Left ventricle myocardium inferior (tissue), 1 donor: ENCODE measurements at regions not wholly inside any gene's neighbourhood (a gene's known extent, or its start where the extent isn't known, plus 50 kb on each side); places are given as distances from the start of the nearest gene placed in this dataset.

Source experiments
- DNase-seq: peaks from one replicate; pipeline ENCODE4 v3.0.0-alpha.2; 2020
- H3K27ac ChIP-seq: fragments of 200-600 bp; replicated peaks from 2 replicates; pipeline ENCODE4 v1.8.0; 2021
- H3K27me3 ChIP-seq: fragments of 200-600 bp; 2 replicates; pipeline ENCODE4 v1.8.0; 2021; ENCODE audit warnings: low read depth
- H3K36me3 ChIP-seq: fragments of 200-600 bp; 2 replicates; pipeline ENCODE4 v1.8.0; 2021
- H3K4me1 ChIP-seq: fragments of 200-600 bp; 2 replicates; pipeline ENCODE4 v1.8.0; 2021
- H3K4me3 ChIP-seq: fragments of 200-600 bp; 2 replicates; pipeline ENCODE4 v1.8.0; 2021; ENCODE audit warnings: mild to moderate bottlenecking, moderate library complexity
- H3K9me3 ChIP-seq: fragments of 200-600 bp; replicated peaks from 2 replicates; pipeline ENCODE4 v1.8.0; 2021
- intact Hi-C: fragments of 100-400 bp; cut with micrococcal nuclease; formaldehyde crosslinking; loops from one replicate; pipeline ENCODE4 v1.11.0; 2022
- TF ChIP-seq, protein P1 (sequence below): fragments of 200-600 bp; IDR thresholded peaks from 2 replicates; pipeline ENCODE4 v1.8.0; 2021; ENCODE audit warnings: antibody characterized with exemption, mild to moderate bottlenecking, borderline replicate concordance
- donor health status: DM: no; HTN: yes; CAD: no; lungs with severe emphysema.

- H3K4me1 ChIP-seq = no peaks in the 10 kb centered on the region
- intact Hi-C loops = no loop called here
- no peaks in the 10 kb centered on the region for H3K36me3 ChIP-seq
- H3K27ac ChIP-seq = no peak overlapping the region
- no peak overlapping the region for H3K4me3 ChIP-seq
- TF ChIP-seq, protein P1, sequence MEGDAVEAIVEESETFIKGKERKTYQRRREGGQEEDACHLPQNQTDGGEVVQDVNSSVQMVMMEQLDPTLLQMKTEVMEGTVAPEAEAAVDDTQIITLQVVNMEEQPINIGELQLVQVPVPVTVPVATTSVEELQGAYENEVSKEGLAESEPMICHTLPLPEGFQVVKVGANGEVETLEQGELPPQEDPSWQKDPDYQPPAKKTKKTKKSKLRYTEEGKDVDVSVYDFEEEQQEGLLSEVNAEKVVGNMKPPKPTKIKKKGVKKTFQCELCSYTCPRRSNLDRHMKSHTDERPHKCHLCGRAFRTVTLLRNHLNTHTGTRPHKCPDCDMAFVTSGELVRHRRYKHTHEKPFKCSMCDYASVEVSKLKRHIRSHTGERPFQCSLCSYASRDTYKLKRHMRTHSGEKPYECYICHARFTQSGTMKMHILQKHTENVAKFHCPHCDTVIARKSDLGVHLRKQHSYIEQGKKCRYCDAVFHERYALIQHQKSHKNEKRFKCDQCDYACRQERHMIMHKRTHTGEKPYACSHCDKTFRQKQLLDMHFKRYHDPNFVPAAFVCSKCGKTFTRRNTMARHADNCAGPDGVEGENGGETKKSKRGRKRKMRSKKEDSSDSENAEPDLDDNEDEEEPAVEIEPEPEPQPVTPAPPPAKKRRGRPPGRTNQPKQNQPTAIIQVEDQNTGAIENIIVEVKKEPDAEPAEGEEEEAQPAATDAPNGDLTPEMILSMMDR = no peak
- no peaks in the 10 kb centered on the region for H3K27me3 ChIP-seq
- DNase-seq = no peak
- H3K9me3 ChIP-seq = peaks cover 30% of the 10 kb centered on the region
These were observed 101.6 kb upstream of the PLPP4 start for GRCh38 chr10:120355425-120355824.

GRCh38 chr10:120360571-120360970 is 96.5 kb upstream of the PLPP4 start:
- Histone ChIP-seq H3K36me3 (no peaks in the 10 kb centered on the region), H3K4me1 (no peaks in the 10 kb centered on the region), H3K4me3 (no peak overlapping the region), H3K27ac (no peak overlapping the region), H3K27me3 (peaks cover 10% of the 10 kb centered on the region), H3K9me3 (no peaks in the 10 kb centered on the region)
- TF ChIP-seq, protein P1 = no peak
- DNase-seq = no peak
- intact Hi-C loops = no loop called here

DNA sequence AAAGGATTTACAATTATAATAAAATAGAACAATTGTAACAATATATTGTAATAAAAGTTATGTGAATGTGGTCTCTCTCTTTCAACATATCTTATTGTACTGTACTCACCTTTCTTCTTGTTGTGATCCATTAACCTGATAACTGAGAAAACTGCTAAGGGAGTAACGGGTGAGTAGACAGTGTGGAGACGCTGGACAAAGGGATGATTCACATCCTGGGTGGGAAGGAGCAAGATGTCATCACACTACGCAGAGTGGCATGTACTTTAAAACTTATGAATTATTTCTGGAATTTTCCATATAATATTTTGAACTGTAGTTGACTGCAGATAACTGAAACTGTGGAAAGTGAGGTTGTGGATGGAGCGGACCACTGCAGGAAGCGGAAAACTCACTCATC is 91.2 kb upstream of the PLPP4 start:
- H3K27me3 ChIP-seq = peaks cover 20% of the 10 kb centered on the region
- intact Hi-C loops = no loop called here
- TF ChIP-seq, protein P1 = no peak
- H3K9me3 ChIP-seq = no peaks in the 10 kb centered on the region
- DNase-seq = no peak
- no peak overlapping the region for H3K4me3 ChIP-seq
- no peaks in the 10 kb centered on the region for H3K36me3 ChIP-seq
- no peak overlapping the region for H3K27ac ChIP-seq
- no peaks in the 10 kb centered on the region for H3K4me1 ChIP-seq

DNA sequence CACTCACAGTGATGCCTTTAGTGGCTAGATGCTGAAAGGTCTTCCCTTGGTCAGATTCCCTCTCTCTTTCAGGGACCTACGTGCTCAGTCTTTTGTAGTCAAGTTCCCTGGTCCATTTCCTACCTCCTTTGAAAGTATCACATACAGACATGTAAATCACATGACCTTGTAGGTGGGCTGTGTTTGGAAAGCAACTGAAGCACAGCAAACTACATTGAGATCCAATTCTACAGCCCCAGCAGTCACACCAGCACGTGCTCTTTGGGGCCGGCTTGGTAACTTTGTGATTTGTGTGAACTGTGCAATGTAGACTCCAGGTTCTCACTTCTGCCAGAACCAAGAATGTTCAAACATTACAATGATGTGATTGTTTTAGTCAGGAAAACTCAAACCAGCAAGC is 89.7 kb upstream of the PLPP4 start:
- Histone ChIP-seq H3K9me3 (no peaks in the 10 kb centered on the region), H3K4me3 (no peak overlapping the region), H3K27ac (no peak overlapping the region), H3K36me3 (no peaks in the 10 kb centered on the region), H3K27me3 (peaks cover 14% of the 10 kb centered on the region), H3K4me1 (no peaks in the 10 kb centered on the region)
- intact Hi-C loops = no loop called here
- TF ChIP-seq, protein P1 = no peak
- DNase-seq = no peak

GRCh38 chr10:120368338-120368737 is 88.7 kb upstream of the PLPP4 start:
- Histone ChIP-seq H3K9me3 (no peaks in the 10 kb centered on the region), H3K27ac (no peak overlapping the region), H3K27me3 (peaks cover 10% of the 10 kb centered on the region), H3K36me3 (no peaks in the 10 kb centered on the region), H3K4me1 (no peaks in the 10 kb centered on the region), H3K4me3 (no peak overlapping the region)
- TF ChIP-seq, protein P1 = no peak
- no peak for DNase-seq
- intact Hi-C loops = no loop called here

DNA sequence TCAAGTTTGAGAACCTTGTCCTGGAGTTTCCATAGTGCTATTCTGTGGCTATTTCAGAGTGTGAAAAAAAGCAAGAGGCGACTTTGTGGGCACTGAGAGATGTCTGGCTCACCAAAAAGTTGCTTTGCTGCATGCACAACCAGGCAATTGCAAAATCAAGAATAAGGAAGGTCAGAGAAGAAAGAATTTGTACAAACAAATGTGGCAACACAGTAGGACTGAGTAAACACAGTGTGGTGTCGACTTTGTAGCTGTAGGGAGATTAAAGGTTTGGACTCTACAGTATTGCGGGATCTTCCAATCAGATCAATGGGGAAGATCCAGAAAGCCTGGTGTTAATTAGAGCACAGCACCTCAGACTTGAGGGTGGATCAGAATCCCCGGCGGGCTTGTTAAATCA is 88.1 kb upstream of the PLPP4 start:
- intact Hi-C loops = no loop called here
- DNase-seq = no peak
- no peak overlapping the region for H3K4me3 ChIP-seq

More for the DNA sequence above, 88.1 kb upstream of the PLPP4 start:
- Histone ChIP-seq H3K36me3 (no peaks in the 10 kb centered on the region), H3K4me1 (no peaks in the 10 kb centered on the region), H3K9me3 (no peaks in the 10 kb centered on the region), H3K27ac (no peak overlapping the region), H3K27me3 (peaks cover 10% of the 10 kb centered on the region)
- TF ChIP-seq, protein P1 = no peak
